ENCODE measurements at regions not wholly inside any gene's neighbourhood (a gene's known extent, or its start where the extent isn't known, plus 50 kb on each side); places are given as distances from the start of the nearest gene placed in this dataset.
A peak's percentile ranks its signal among the peaks of the same experiment; 100 is the strongest.

- Histone ChIP-seq H3K79me2 (replicated peaks; ENCODE audit: insufficient read depth) (no peaks in the 10 kb centered on the region; the same call in 1 of the 2 replicates), H3F3A (replicated peaks; ENCODE audit: low read depth) (no peaks in the 10 kb centered on the region), H3K27me3 (ENCODE audit: insufficient read depth) (no peaks in the 10 kb centered on the region), H3K9me2 (ENCODE audit: insufficient read depth) (no peaks in the 10 kb centered on the region), H3K36me3 (ENCODE audit: insufficient read depth) (no peaks in the 10 kb centered on the region), H3K4me1 (ENCODE audit: insufficient read depth) (no peaks in the 10 kb centered on the region), H3K27ac (ENCODE audit: low read depth) (no peak overlapping the region), H4K20me1 (replicated peaks; ENCODE audit: insufficient read depth) (no peaks in the 10 kb centered on the region), H3K4me3 (no peak overlapping the region), H2AFZ (no peak overlapping the region), H3K4me2 (no peak overlapping the region)
- no peak for DNase-seq (ENCODE audit: low spot score)
- Mint-ChIP-seq H3K27me3 (ENCODE audit: insufficient read depth, low read depth, poor library complexity) (peaks cover 2% of the 10 kb centered on the region), H3K36me3 (ENCODE audit: low read depth) (peaks cover 40% of the 10 kb centered on the region), H3K4me1 (peaks cover 7% of the 10 kb centered on the region; the same call in 2 of the 3 replicates), H3K9me3 (peaks cover 5% of the 10 kb centered on the region; the same call in 2 of the 3 replicates), H3K27ac (peak overlapping the region; percentile 37), H3K4me3 (no peak overlapping the region)
- ATAC-seq, result peak; percentile 72
- no peak for TF ChIP-seq ETS1 (IDR thresholded peaks at IDR 0.05)
- TF ChIP-seq REST (IDR thresholded peaks at IDR 0.05; ENCODE audit: unreplicated experiment), result no peak
- no peak for TF ChIP-seq STAT1 (IDR thresholded peaks at IDR 0.05; ENCODE audit: unreplicated experiment)
- no peak for TF ChIP-seq ZNF114 (CRISPR knock-in tag; IDR thresholded peaks at IDR 0.05)
- TF ChIP-seq NANOG (IDR thresholded peaks at IDR 0.05; ENCODE audit: borderline replicate concordance), result no peak
- TF ChIP-seq POLR2AphosphoS5 (IDR thresholded peaks at IDR 0.05; ENCODE audit: low read depth), result no peak
- no peak for TF ChIP-seq CREB1 (CRISPR knock-in tag; IDR thresholded peaks at IDR 0.05; ENCODE audit: low read depth)
Measured at GRCh38 chr14:71632440-71632946, 299.7 kb upstream of the RGS6 start.

DNA sequence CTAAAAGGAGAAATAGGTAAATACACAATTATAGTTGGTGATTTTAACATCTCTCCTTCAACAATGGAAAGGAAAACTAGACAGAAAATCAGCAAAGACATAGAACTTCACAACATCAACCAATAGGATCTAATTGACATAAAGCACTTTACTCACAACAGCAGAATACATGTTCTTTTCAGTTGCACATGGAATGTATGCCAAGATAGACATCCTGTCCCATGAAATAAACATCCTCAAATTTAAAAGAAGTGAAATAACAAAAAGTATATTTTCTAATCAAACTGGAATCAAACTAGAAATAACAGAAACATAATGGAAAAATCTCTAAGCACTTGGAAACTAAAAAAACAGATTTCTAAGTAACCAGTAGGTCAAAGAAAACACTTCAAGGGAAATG is 296.2 kb upstream of the RGS6 start:
- no peaks in the 10 kb centered on the region; the same call in 1 of the 2 replicates for H3K79me2 ChIP-seq (replicated peaks; ENCODE audit: insufficient read depth)
- H3K9me3 Mint-ChIP-seq, result peaks cover 5% of the 10 kb centered on the region; the same call in 2 of the 3 replicates
- DNase-seq (ENCODE audit: low spot score) (no peak), ATAC-seq (no peak)
- H3K4me1 ChIP-seq (ENCODE audit: insufficient read depth), result no peaks in the 10 kb centered on the region
- H4K20me1 ChIP-seq (replicated peaks; ENCODE audit: insufficient read depth), result no peaks in the 10 kb centered on the region
- H3K4me2 ChIP-seq, result no peak overlapping the region
- H3K27ac ChIP-seq (ENCODE audit: low read depth), result no peak overlapping the region
- H3K4me1 Mint-ChIP-seq, result peaks cover 7% of the 10 kb centered on the region; the same call in 2 of the 3 replicates
- no peaks in the 10 kb centered on the region for H3K9me2 ChIP-seq (ENCODE audit: insufficient read depth)
- no peak overlapping the region for H3K4me3 Mint-ChIP-seq
- H3K27ac Mint-ChIP-seq, result no peak overlapping the region
- H3F3A ChIP-seq (replicated peaks; ENCODE audit: low read depth), result no peaks in the 10 kb centered on the region
- H3K36me3 ChIP-seq (ENCODE audit: insufficient read depth), result no peaks in the 10 kb centered on the region
- TF ChIP-seq, protein P1, sequence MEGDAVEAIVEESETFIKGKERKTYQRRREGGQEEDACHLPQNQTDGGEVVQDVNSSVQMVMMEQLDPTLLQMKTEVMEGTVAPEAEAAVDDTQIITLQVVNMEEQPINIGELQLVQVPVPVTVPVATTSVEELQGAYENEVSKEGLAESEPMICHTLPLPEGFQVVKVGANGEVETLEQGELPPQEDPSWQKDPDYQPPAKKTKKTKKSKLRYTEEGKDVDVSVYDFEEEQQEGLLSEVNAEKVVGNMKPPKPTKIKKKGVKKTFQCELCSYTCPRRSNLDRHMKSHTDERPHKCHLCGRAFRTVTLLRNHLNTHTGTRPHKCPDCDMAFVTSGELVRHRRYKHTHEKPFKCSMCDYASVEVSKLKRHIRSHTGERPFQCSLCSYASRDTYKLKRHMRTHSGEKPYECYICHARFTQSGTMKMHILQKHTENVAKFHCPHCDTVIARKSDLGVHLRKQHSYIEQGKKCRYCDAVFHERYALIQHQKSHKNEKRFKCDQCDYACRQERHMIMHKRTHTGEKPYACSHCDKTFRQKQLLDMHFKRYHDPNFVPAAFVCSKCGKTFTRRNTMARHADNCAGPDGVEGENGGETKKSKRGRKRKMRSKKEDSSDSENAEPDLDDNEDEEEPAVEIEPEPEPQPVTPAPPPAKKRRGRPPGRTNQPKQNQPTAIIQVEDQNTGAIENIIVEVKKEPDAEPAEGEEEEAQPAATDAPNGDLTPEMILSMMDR (conservative IDR thresholded peaks at IDR 0.05; ENCODE audit: low read depth in 2 of 2), result no peak
- no peaks in the 10 kb centered on the region for H3K27me3 ChIP-seq (ENCODE audit: insufficient read depth)
- peaks cover 2% of the 10 kb centered on the region for H3K27me3 Mint-ChIP-seq (ENCODE audit: insufficient read depth, low read depth, poor library complexity)
- no peak overlapping the region for H3K4me3 ChIP-seq
- no peak overlapping the region for H2AFZ ChIP-seq
- peaks cover 36% of the 10 kb centered on the region for H3K36me3 Mint-ChIP-seq (ENCODE audit: low read depth)

Measured in GM23338 (cell line).